DMS153 (cell line): ENCODE measurements at regions not wholly inside any gene's neighbourhood (a gene's known extent, or its start where the extent isn't known, plus 50 kb on each side); places are given as distances from the start of the nearest gene placed in this dataset.
"Not testable (repeated sequence)": the region's sequence is repeated elsewhere in the genome, so short reads cannot be mapped to it uniquely, and the experiment has no call there.

Experiments
- DNase-seq: peaks from one replicate; lab custom pipeline; 2025; lab: John Stamatoyannopoulos, UW

- no peak for DNase-seq
Observed at GRCh38 chr19:29154163-29154562, 58.8 kb downstream of the UQCRFS1 start.

GRCh38 chr19:29145756-29146155 is 67.2 kb downstream of the UQCRFS1 start:
- DNase-seq = no peak

GRCh38 chr19:29143183-29143582 is 69.8 kb downstream of the UQCRFS1 start:
- no peak for DNase-seq

- DNase-seq = no peak
Observed at GRCh38 chr19:29139227-29139626, 73.7 kb downstream of the UQCRFS1 start.

- not testable (repeated sequence) for DNase-seq
Observed at GRCh38 chr19:29138206-29138605, 74.7 kb downstream of the UQCRFS1 start.

- DNase-seq = no peak
Observed at GRCh38 chr19:29131456-29131855, 81.5 kb downstream of the UQCRFS1 start.

- DNase-seq = no peak
Observed at GRCh38 chr19:29129148-29129547, 83.8 kb downstream of the UQCRFS1 start.

GRCh38 chr19:29128203-29128602 is 84.7 kb downstream of the UQCRFS1 start:
- no peak for DNase-seq

- DNase-seq = no peak
Observed at GRCh38 chr19:29122185-29122584, 90.8 kb downstream of the UQCRFS1 start.

GRCh38 chr19:29121684-29122083 is 91.3 kb downstream of the UQCRFS1 start:
- no peak for DNase-seq

- no peak for DNase-seq
Observed at GRCh38 chr19:29120466-29120865, 92.5 kb downstream of the UQCRFS1 start.

GRCh38 chr19:29119590-29119989 is 93.4 kb downstream of the UQCRFS1 start:
- DNase-seq = no peak

GRCh38 chr19:29118389-29118788 is 94.6 kb downstream of the UQCRFS1 start:
- no peak for DNase-seq

- DNase-seq = no peak
Observed at GRCh38 chr19:29117926-29118325, 95.0 kb downstream of the UQCRFS1 start.

- no peak for DNase-seq
Observed at GRCh38 chr19:29115181-29115580, 97.8 kb downstream of the UQCRFS1 start.

GRCh38 chr19:29113838-29114237 is 99.1 kb downstream of the UQCRFS1 start:
- DNase-seq = no peak

GRCh38 chr19:29111576-29111975 is 101.4 kb downstream of the UQCRFS1 start:
- no peak for DNase-seq

- no peak for DNase-seq
Observed at GRCh38 chr19:29107831-29108230, 105.1 kb downstream of the UQCRFS1 start.

GRCh38 chr19:29106346-29106885 is 106.5 kb downstream of the UQCRFS1 start:
- DNase-seq = no peak

GRCh38 chr19:29105629-29106292 is 107.2 kb downstream of the UQCRFS1 start:
- no peak for DNase-seq

GRCh38 chr19:29104605-29105241 is 108.2 kb downstream of the UQCRFS1 start:
- no peak for DNase-seq

GRCh38 chr19:29098863-29099481 is 114.0 kb downstream of the UQCRFS1 start:
- no peak for DNase-seq

GRCh38 chr19:29098091-29098490 is 114.9 kb downstream of the UQCRFS1 start:
- DNase-seq = no peak
